ENCODE measurements at regions not wholly inside any gene's neighbourhood (a gene's known extent, or its start where the extent isn't known, plus 50 kb on each side); places are given as distances from the start of the nearest gene placed in this dataset.

- no peak overlapping the region for H3K4me3 ChIP-seq (ENCODE audit: control insufficient read depth, low read depth, low read length)
- no peak for TF ChIP-seq CTCF (IDR thresholded peaks at IDR 0.05; ENCODE audit: control insufficient read depth, insufficient read depth, low read depth, low read length, missing control alignments)
- no peak for DNase-seq (ENCODE audit: low read depth)
Observed at GRCh38 chr7:91598791-91599190, 281.7 kb downstream of the MTERF1 start.

- no peak for DNase-seq (ENCODE audit: low read depth)
- no peak for TF ChIP-seq CTCF (IDR thresholded peaks at IDR 0.05; ENCODE audit: control insufficient read depth, insufficient read depth, low read depth, low read length, missing control alignments)
- H3K4me3 ChIP-seq (ENCODE audit: control insufficient read depth, low read depth, low read length) = no peak overlapping the region
Observed at GRCh38 chr7:91600112-91600511, 280.4 kb downstream of the MTERF1 start.

- H3K4me3 ChIP-seq (ENCODE audit: control insufficient read depth, low read depth, low read length) = no peak overlapping the region
- DNase-seq (ENCODE audit: low read depth) = no peak
- no peak for TF ChIP-seq CTCF (IDR thresholded peaks at IDR 0.05; ENCODE audit: control insufficient read depth, insufficient read depth, low read depth, low read length, missing control alignments)
Observed at GRCh38 chr7:91603707-91604106, 276.8 kb downstream of the MTERF1 start.

- no peak for DNase-seq (ENCODE audit: low read depth)
- no peak overlapping the region for H3K4me3 ChIP-seq (ENCODE audit: control insufficient read depth, low read depth, low read length)
- no peak for TF ChIP-seq CTCF (IDR thresholded peaks at IDR 0.05; ENCODE audit: control insufficient read depth, insufficient read depth, low read depth, low read length, missing control alignments)
Observed at GRCh38 chr7:91608606-91609005, 271.9 kb downstream of the MTERF1 start.

- peak; percentile 9 for TF ChIP-seq CTCF (IDR thresholded peaks at IDR 0.05; ENCODE audit: control insufficient read depth, insufficient read depth, low read depth, low read length, missing control alignments)
- no peak overlapping the region for H3K4me3 ChIP-seq (ENCODE audit: control insufficient read depth, low read depth, low read length)
- DNase-seq (ENCODE audit: low read depth) = no peak
Observed at GRCh38 chr7:91609525-91609924, 271.0 kb downstream of the MTERF1 start.

GRCh38 chr7:91614431-91614830, 266.1 kb downstream of the MTERF1 start:
- no peak overlapping the region for H3K4me3 ChIP-seq (ENCODE audit: control insufficient read depth, low read depth, low read length)
- no peak for DNase-seq (ENCODE audit: low read depth)
- TF ChIP-seq CTCF (IDR thresholded peaks at IDR 0.05; ENCODE audit: control insufficient read depth, insufficient read depth, low read depth, low read length, missing control alignments) = no peak

Data from AG09309 (cell line).